Endothelial cell of umbilical vein (primary cell): ENCODE measurements at regions not wholly inside any gene's neighbourhood (a gene's known extent, or its start where the extent isn't known, plus 50 kb on each side); places are given as distances from the start of the nearest gene placed in this dataset.

Source experiments
- BruUV-seq: library from RNA; stranded (reverse); fragments of 400-500 nt; replicated peaks from 2 replicates; lab custom pipeline; 2021; lab: Mats Ljungman, UMichigan
- CTCF ChIA-PET: fragments of 300-600, 350-600 bp; sonication (Branson Sonifier 250); formaldehyde crosslinking; loops from one replicate; lab custom pipeline; 2021; ENCODE audit warnings: antibody characterized with exemption, inconsistent platforms; lab: Charles Lee
- POLR2A ChIA-PET: fragments of 300-600, 350-600 bp; sonication (Branson Sonifier 250); formaldehyde crosslinking; loops from one replicate; lab custom pipeline; 2021; ENCODE audit warnings: antibody characterized with exemption, inconsistent platforms; lab: Charles Lee
- DNase-seq: peaks from one replicate; pipeline ENCODE4 v3.0.0-alpha.2; 2011; ENCODE audit warnings: low read depth, low spot score
- FAIRE-seq: peaks from 2 replicates; lab custom pipeline; 2011; peaks lifted over from hg19 to GRCh38; lab: Jason Lieb, UNC
- H2AFZ ChIP-seq: 2 replicates; pipeline ENCODE4 v1.6.0; 2012; ENCODE audit warnings: low read depth, low read length, control low read depth, inconsistent platforms
- H3K27ac ChIP-seq: 2 replicates; pipeline ENCODE4 v1.5.1; 2011; ENCODE audit warnings: low read depth, mild to moderate bottlenecking, control low read depth, low read length, moderate library complexity; ENCODE audit not compliant: insufficient read depth
- H3K27me3 ChIP-seq, 2 experiments: 2 replicates each; pipeline versions ENCODE4 v1.6.0 to v1.6.1; 2011; ENCODE audit warnings: low read length in 2 of 2, mixed read lengths in 1 of 2; ENCODE audit not compliant: control insufficient read depth in 2 of 2, insufficient read depth in 2 of 2
- H3K36me3 ChIP-seq, 2 experiments: 2 replicates in 1 of 2; 3 replicates in 1 of 2; pipeline ENCODE4 v1.5.1; 2011; ENCODE audit warnings: low read length in 2 of 2, mild to moderate bottlenecking in 1 of 2, moderate library complexity in 1 of 2; ENCODE audit not compliant: control insufficient read depth in 2 of 2, insufficient read depth in 2 of 2; ENCODE audit errors: extremely low read depth in 1 of 2
- H3K4me1 ChIP-seq: 3 replicates; pipeline ENCODE4 v1.5.1; 2011; ENCODE audit warnings: mild to moderate bottlenecking, low read length; ENCODE audit not compliant: control insufficient read depth, insufficient read depth; ENCODE audit errors: extremely low read depth
- H3K4me2 ChIP-seq: 2 replicates; pipeline ENCODE4 v1.6.1; 2011; ENCODE audit warnings: low read length, control low read depth, mixed read lengths; ENCODE audit not compliant: insufficient read depth
- H3K4me3 ChIP-seq, 3 experiments: fragments of 200-600 bp in 1 of 3; sonication (generic), shearing (Covaris generic) in 1 of 3; replicated peaks in 1 of 3; 2 replicates each; pipeline ENCODE4 v1.5.1; 2011 to 2016; ENCODE audit warnings: control low read depth in 3 of 3, low read length in 3 of 3, mild to moderate bottlenecking in 2 of 3, inconsistent platforms in 1 of 3, low read depth in 1 of 3, moderate library complexity in 1 of 3; ENCODE audit not compliant: insufficient read depth in 1 of 3
- H3K79me2 ChIP-seq: 2 replicates; pipeline ENCODE4 v1.6.0; 2012; ENCODE audit warnings: low read length, inconsistent platforms; ENCODE audit not compliant: control insufficient read depth, insufficient read depth
- H3K9ac ChIP-seq: replicated peaks from 2 replicates; pipeline ENCODE3; 2011; ENCODE audit warnings: low read length, control low read depth; ENCODE audit not compliant: insufficient read depth; ENCODE audit errors: extremely low read depth
- H3K9me1 ChIP-seq: replicated peaks from 3 replicates; pipeline ENCODE4 v1.6.0; 2011; ENCODE audit warnings: mild to moderate bottlenecking, low read length; ENCODE audit not compliant: control insufficient read depth, insufficient read depth; ENCODE audit errors: extremely low read depth
- H3K9me3 ChIP-seq: replicated peaks from 2 replicates; pipeline ENCODE4 v1.5.1; 2012; ENCODE audit warnings: low read length, inconsistent platforms; ENCODE audit not compliant: control insufficient read depth, insufficient read depth
- H4K20me1 ChIP-seq: replicated peaks from 2 replicates; pipeline ENCODE3; 2011; ENCODE audit warnings: mild to moderate bottlenecking, low read length; ENCODE audit not compliant: control insufficient read depth, insufficient read depth; ENCODE audit errors: extremely low read depth
- CTCF ChIP-seq, 2 donors: IDR thresholded peaks; 1 replicate in 1 of 2; 2 replicates in 1 of 2; pipeline ENCODE4 v1.5.1; 2011; ENCODE audit warnings: low read length in 2 of 2, mild to moderate bottlenecking in 2 of 2, moderate library complexity in 2 of 2, control low read depth in 1 of 2, inconsistent platforms in 1 of 2, low read depth in 1 of 2; ENCODE audit not compliant: insufficient read depth in 1 of 2; ENCODE audit errors: extremely low read depth in 1 of 2
- EZH2 ChIP-seq: IDR thresholded peaks from 2 replicates; pipeline ENCODE4 v1.6.1; 2012; ENCODE audit warnings: borderline replicate concordance, low read depth, mild to moderate bottlenecking, moderate library complexity, low read length, inconsistent platforms; ENCODE audit not compliant: severe bottlenecking
- FOS ChIP-seq: IDR thresholded peaks from 2 replicates; pipeline ENCODE4 v1.6.1; 2011; ENCODE audit warnings: mild to moderate bottlenecking, low read length, moderate library complexity, borderline replicate concordance; ENCODE audit not compliant: insufficient read depth
- GATA2 ChIP-seq: IDR thresholded peaks from 2 replicates; pipeline ENCODE4 v1.7.0; 2011; ENCODE audit warnings: low read depth, mild to moderate bottlenecking, moderate library complexity, mixed read lengths, low read length; ENCODE audit not compliant: insufficient read length, insufficient read depth
- JUN ChIP-seq: IDR thresholded peaks from 2 replicates; pipeline ENCODE4 v1.6.1; 2011; ENCODE audit warnings: borderline replicate concordance, low read depth; ENCODE audit not compliant: insufficient read length, insufficient read depth
- MAX ChIP-seq: IDR thresholded peaks from 2 replicates; pipeline ENCODE4 v1.6.1; 2011; ENCODE audit not compliant: insufficient read depth, insufficient read length
- MYC ChIP-seq: IDR thresholded peaks from one replicate; pipeline ENCODE4 v1.6.1; 2011; ENCODE audit warnings: mild to moderate bottlenecking, low read depth, low read length
- POLR2A ChIP-seq: IDR thresholded peaks from 2 replicates; pipeline ENCODE4 v1.6.1; 2012; ENCODE audit warnings: low read depth, mild to moderate bottlenecking, control low read depth, low read length
- POLR2AphosphoS5 ChIP-seq: IDR thresholded peaks from 2 replicates; pipeline ENCODE4 v1.6.1; 2012; ENCODE audit warnings: low read depth, mild to moderate bottlenecking, control low read depth, low read length, moderate library complexity; ENCODE audit not compliant: insufficient read depth
- dilution Hi-C: fragments of 300-500 bp; cut with MboI; formaldehyde crosslinking; loops from one replicate; pipeline ENCODE4 v1.15.0; 2019; ENCODE audit warnings: low sequenced_read_pairs; ENCODE audit not compliant: extremely low pct_ligation_motif_present
- intact Hi-C: fragments of 100-400 bp; cut with micrococcal nuclease; formaldehyde crosslinking; loops from one replicate; pipeline ENCODE4 v1.10.0; 2022

GRCh38 chrX:69389101-69389501 lies 115.0 kb upstream of the NALF2 start:
- Histone ChIP-seq H3K9me1 (no peaks in the 10 kb centered on the region), H3K4me2 (no peak overlapping the region), H3K4me1 (no peaks in the 10 kb centered on the region), H3K9ac (no peak overlapping the region), H3K27ac (no peak overlapping the region), H2AFZ (no peak overlapping the region), H3K9me3 (no peaks in the 10 kb centered on the region), H3K36me3 (no peaks in the 10 kb centered on the region), H3K4me3 (no peak overlapping the region), H3K27me3 (no peaks in the 10 kb centered on the region), H4K20me1 (no peaks in the 10 kb centered on the region), H3K79me2 (no peaks in the 10 kb centered on the region)
- CTCF ChIA-PET: no interaction called here
- BruUV-seq: no TSS peak
- FAIRE-seq (no peak), DNase-seq (no peak)
- TF ChIP-seq CTCF (IDR thresholded peaks at IDR 0.05; ENCODE audit: extremely low read depth in 1 of 2, insufficient read depth in 1 of 2, low read depth in 1 of 2, low read length in 2 of 2) (no peak), POLR2A (no peak), JUN (no peak), EZH2 (no peak)
- POLR2A ChIA-PET: no interaction called here
- dilution Hi-C loops (no loop called here), intact Hi-C loops (loop anchor here (5.0 kb wide), 1 partner anchor 562 kb away; the partner anchor contains the start of gene EFNB1)

GRCh38 chrX:69388526-69388925 lies 115.6 kb upstream of the NALF2 start:
- FAIRE-seq: no peak
- no peaks in the 10 kb centered on the region for H3K9me3 ChIP-seq
- POLR2A ChIA-PET: no interaction called here
- H3K4me2 ChIP-seq: no peak overlapping the region
- dilution Hi-C loops: no loop called here
- H3K9ac ChIP-seq: no peak overlapping the region
- no peaks in the 10 kb centered on the region for H3K9me1 ChIP-seq
- intact Hi-C loops: loop anchor here (5.0 kb wide), 1 partner anchor 561 kb away; the partner anchor contains the start of gene EFNB1
- no peak overlapping the region for H3K27ac ChIP-seq
- BruUV-seq: no TSS peak
- DNase-seq: no peak
- no peaks in the 10 kb centered on the region for H3K27me3 ChIP-seq
- H3K4me1 ChIP-seq: no peaks in the 10 kb centered on the region
- CTCF ChIA-PET: interaction anchor here (2.9 kb wide), 1 partner anchor 656 kb away, joined by 21 read pairs; no protein-coding TSS in a partner anchor
- no peaks in the 10 kb centered on the region for H3K36me3 ChIP-seq
- no peak overlapping the region for H3K4me3 ChIP-seq
- TF ChIP-seq FOS (no peak), GATA2 (no peak), EZH2 (no peak), POLR2AphosphoS5 (no peak), CTCF (IDR thresholded peaks at IDR 0.05; ENCODE audit: extremely low read depth in 1 of 2, insufficient read depth in 1 of 2, low read depth in 1 of 2, low read length in 2 of 2) (no peak), JUN (no peak), POLR2A (no peak), MYC (no peak), MAX (no peak)
- H3K79me2 ChIP-seq: no peaks in the 10 kb centered on the region
- H2AFZ ChIP-seq: no peak overlapping the region
- no peaks in the 10 kb centered on the region for H4K20me1 ChIP-seq
